ENCODE measurements at regions not wholly inside any gene's neighbourhood (a gene's known extent, or its start where the extent isn't known, plus 50 kb on each side); places are given as distances from the start of the nearest gene placed in this dataset.

DNA sequence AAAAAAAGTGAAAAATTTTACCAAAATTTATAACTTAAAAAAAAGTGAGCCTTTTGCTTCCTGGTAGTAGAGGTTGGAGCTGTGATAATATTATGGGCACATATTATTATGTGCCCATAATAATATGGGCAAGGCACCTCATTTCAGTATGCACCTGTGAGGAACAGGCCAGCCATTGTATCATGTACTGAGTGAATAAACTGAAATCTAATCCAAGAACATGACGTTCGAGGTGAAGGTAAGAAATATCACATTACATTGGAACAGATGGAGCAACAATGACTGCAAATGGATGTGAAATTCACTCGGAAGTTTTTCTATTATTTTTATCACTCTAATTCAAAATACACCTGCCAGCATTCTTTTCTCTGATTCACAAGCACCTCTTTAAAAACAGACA lies 216.0 kb downstream of the KLF6 start:
- Histone ChIP-seq H3K9ac (no peak overlapping the region), H2AFZ (ENCODE audit: low read depth) (no peak overlapping the region), H4K20me1 (ENCODE audit: insufficient read depth) (no peaks in the 10 kb centered on the region), H3K79me2 (ENCODE audit: insufficient read depth) (no peaks in the 10 kb centered on the region), H3K4me1 (ENCODE audit: control insufficient read depth in 1 of 2, insufficient read depth in 2 of 2, low read depth in 1 of 2, low read length in 1 of 2) (peaks cover 0 to 3% of the 10 kb centered on the region in 2 experiments; a peak in 1 of 4 replicates), H3K36me3 (replicated peaks in 1 of 2; ENCODE audit: control insufficient read depth in 1 of 2, insufficient read depth in 2 of 2, low read length in 1 of 2) (no peaks in the 10 kb centered on the region), H3K4me2 (no peak overlapping the region), H3K27me3 (ENCODE audit: insufficient read depth) (no peaks in the 10 kb centered on the region), H3K4me3 (ENCODE audit: low read depth in 2 of 2, low read length in 1 of 2) (no peak overlapping the region), H3K27ac (ENCODE audit: low read depth in 2 of 2, low read length in 1 of 2) (no peak overlapping the region), H3K9me3 (no peaks in the 10 kb centered on the region), H3K9me2 (no peaks in the 10 kb centered on the region), H3F3A (replicated peaks; ENCODE audit: insufficient read depth) (no peaks in the 10 kb centered on the region)
- TF ChIP-seq FOXM1 (IDR thresholded peaks at IDR 0.05; ENCODE audit: low read depth) (no peak), FOSL2 (IDR thresholded peaks at IDR 0.05; ENCODE audit: borderline replicate concordance, low read depth) (no peak), SIN3A (IDR thresholded peaks at IDR 0.05; ENCODE audit: borderline replicate concordance, low read depth, low read length) (no peak), RFX5 (IDR thresholded peaks at IDR 0.05; ENCODE audit: low read length) (no peak), NFIC (IDR thresholded peaks at IDR 0.05; ENCODE audit: borderline replicate concordance) (no peak), RCOR1 (IDR thresholded peaks at IDR 0.05; ENCODE audit: low read length) (no peak), MEF2A (IDR thresholded peaks at IDR 0.05; ENCODE audit: borderline replicate concordance, low read depth) (no peak), TEAD4 (IDR thresholded peaks at IDR 0.05; ENCODE audit: borderline replicate concordance, insufficient read depth) (no peak)
- TF ChIP-seq, protein P1, sequence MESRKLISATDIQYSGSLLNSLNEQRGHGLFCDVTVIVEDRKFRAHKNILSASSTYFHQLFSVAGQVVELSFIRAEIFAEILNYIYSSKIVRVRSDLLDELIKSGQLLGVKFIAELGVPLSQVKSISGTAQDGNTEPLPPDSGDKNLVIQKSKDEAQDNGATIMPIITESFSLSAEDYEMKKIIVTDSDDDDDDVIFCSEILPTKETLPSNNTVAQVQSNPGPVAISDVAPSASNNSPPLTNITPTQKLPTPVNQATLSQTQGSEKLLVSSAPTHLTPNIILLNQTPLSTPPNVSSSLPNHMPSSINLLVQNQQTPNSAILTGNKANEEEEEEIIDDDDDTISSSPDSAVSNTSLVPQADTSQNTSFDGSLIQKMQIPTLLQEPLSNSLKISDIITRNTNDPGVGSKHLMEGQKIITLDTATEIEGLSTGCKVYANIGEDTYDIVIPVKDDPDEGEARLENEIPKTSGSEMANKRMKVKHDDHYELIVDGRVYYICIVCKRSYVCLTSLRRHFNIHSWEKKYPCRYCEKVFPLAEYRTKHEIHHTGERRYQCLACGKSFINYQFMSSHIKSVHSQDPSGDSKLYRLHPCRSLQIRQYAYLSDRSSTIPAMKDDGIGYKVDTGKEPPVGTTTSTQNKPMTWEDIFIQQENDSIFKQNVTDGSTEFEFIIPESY (IDR thresholded peaks at IDR 0.05; ENCODE audit: borderline replicate concordance, low read depth): no peak
- ChIA-PET CTCF (no interaction called here), POLR2A (no interaction called here)
- WGBS (ENCODE audit: low lambda C conversion rate): 91% methylated on average over 3 of the region's 3 CpGs
- no peak for DNase-seq

DNA sequence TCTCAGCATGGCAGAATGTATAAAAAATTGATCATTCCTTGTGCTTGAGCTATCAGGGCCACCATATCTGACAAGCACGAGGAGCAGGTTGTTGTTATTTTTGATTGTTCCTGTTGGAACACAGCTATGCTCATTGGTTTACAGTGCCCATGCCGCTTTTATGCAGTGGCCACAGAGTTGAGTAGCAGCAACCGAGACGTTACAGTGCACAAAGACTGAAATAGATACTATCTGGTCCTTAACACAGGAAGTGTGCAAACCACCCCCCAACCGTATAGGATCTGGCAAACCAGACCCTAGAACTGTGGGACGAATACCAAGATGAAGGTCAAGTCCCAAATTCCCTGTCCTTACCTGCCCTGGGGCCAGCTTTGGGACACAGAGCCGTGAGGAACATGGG lies 216.6 kb downstream of the KLF6 start:
- H3K27ac ChIP-seq (ENCODE audit: low read depth in 2 of 2, low read length in 1 of 2): no peak overlapping the region
- no peak overlapping the region for H3K4me3 ChIP-seq (ENCODE audit: low read depth in 2 of 2, low read length in 1 of 2)
- no peaks in the 10 kb centered on the region for H3K36me3 ChIP-seq (replicated peaks in 1 of 2; ENCODE audit: control insufficient read depth in 1 of 2, insufficient read depth in 2 of 2, low read length in 1 of 2)
- H3K4me2 ChIP-seq: no peak overlapping the region
- H4K20me1 ChIP-seq (ENCODE audit: insufficient read depth): no peaks in the 10 kb centered on the region
- 93% methylated on average over 6 of the region's 7 CpGs for WGBS (ENCODE audit: low lambda C conversion rate)
- ChIA-PET CTCF (interaction anchor here (1.0 kb wide), 1 partner anchor 375 kb away, joined by 3 read pairs; no protein-coding TSS in a partner anchor), POLR2A (no interaction called here)
- no peaks in the 10 kb centered on the region for H3K9me2 ChIP-seq
- no peaks in the 10 kb centered on the region for H3K27me3 ChIP-seq (ENCODE audit: insufficient read depth)
- H3K9ac ChIP-seq: no peak overlapping the region
- H2AFZ ChIP-seq (ENCODE audit: low read depth): no peak overlapping the region
- no peaks in the 10 kb centered on the region for H3F3A ChIP-seq (replicated peaks; ENCODE audit: insufficient read depth)
- no peaks in the 10 kb centered on the region for H3K79me2 ChIP-seq (ENCODE audit: insufficient read depth)
- DNase-seq: no peak
- H3K9me3 ChIP-seq: no peaks in the 10 kb centered on the region
- H3K4me1 ChIP-seq (ENCODE audit: control insufficient read depth in 1 of 2, insufficient read depth in 2 of 2, low read depth in 1 of 2, low read length in 1 of 2): peaks cover 0 to 3% of the 10 kb centered on the region in 2 experiments; a peak in 1 of 4 replicates
- TF ChIP-seq TEAD4 (IDR thresholded peaks at IDR 0.05; ENCODE audit: borderline replicate concordance, insufficient read depth): no peak
- TF ChIP-seq, protein P1 (IDR thresholded peaks at IDR 0.05; ENCODE audit: borderline replicate concordance, low read depth): no peak
- no peak for TF ChIP-seq SMC3 (IDR thresholded peaks at IDR 0.05; ENCODE audit: low read depth, low read length)
- TF ChIP-seq NRF1 (IDR thresholded peaks at IDR 0.05; ENCODE audit: low read depth, low read length): no peak
- TF ChIP-seq NFIC (IDR thresholded peaks at IDR 0.05; ENCODE audit: borderline replicate concordance): no peak
- TF ChIP-seq TAF1 (IDR thresholded peaks at IDR 0.05; ENCODE audit: borderline replicate concordance, low read depth, low read length): no peak
- TF ChIP-seq, protein P2, sequence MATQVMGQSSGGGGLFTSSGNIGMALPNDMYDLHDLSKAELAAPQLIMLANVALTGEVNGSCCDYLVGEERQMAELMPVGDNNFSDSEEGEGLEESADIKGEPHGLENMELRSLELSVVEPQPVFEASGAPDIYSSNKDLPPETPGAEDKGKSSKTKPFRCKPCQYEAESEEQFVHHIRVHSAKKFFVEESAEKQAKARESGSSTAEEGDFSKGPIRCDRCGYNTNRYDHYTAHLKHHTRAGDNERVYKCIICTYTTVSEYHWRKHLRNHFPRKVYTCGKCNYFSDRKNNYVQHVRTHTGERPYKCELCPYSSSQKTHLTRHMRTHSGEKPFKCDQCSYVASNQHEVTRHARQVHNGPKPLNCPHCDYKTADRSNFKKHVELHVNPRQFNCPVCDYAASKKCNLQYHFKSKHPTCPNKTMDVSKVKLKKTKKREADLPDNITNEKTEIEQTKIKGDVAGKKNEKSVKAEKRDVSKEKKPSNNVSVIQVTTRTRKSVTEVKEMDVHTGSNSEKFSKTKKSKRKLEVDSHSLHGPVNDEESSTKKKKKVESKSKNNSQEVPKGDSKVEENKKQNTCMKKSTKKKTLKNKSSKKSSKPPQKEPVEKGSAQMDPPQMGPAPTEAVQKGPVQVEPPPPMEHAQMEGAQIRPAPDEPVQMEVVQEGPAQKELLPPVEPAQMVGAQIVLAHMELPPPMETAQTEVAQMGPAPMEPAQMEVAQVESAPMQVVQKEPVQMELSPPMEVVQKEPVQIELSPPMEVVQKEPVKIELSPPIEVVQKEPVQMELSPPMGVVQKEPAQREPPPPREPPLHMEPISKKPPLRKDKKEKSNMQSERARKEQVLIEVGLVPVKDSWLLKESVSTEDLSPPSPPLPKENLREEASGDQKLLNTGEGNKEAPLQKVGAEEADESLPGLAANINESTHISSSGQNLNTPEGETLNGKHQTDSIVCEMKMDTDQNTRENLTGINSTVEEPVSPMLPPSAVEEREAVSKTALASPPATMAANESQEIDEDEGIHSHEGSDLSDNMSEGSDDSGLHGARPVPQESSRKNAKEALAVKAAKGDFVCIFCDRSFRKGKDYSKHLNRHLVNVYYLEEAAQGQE (IDR thresholded peaks at IDR 0.05; ENCODE audit: low read depth, low read length): no peak
- no peak for TF ChIP-seq CHD2 (IDR thresholded peaks at IDR 0.05; ENCODE audit: low read length, partially characterized antibody)
- TF ChIP-seq, protein P3, sequence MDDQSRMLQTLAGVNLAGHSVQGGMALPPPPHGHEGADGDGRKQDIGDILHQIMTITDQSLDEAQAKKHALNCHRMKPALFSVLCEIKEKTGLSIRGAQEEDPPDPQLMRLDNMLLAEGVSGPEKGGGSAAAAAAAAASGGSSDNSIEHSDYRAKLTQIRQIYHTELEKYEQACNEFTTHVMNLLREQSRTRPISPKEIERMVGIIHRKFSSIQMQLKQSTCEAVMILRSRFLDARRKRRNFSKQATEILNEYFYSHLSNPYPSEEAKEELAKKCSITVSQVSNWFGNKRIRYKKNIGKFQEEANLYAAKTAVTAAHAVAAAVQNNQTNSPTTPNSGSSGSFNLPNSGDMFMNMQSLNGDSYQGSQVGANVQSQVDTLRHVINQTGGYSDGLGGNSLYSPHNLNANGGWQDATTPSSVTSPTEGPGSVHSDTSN (IDR thresholded peaks at IDR 0.05): no peak
- TF ChIP-seq, protein P4, sequence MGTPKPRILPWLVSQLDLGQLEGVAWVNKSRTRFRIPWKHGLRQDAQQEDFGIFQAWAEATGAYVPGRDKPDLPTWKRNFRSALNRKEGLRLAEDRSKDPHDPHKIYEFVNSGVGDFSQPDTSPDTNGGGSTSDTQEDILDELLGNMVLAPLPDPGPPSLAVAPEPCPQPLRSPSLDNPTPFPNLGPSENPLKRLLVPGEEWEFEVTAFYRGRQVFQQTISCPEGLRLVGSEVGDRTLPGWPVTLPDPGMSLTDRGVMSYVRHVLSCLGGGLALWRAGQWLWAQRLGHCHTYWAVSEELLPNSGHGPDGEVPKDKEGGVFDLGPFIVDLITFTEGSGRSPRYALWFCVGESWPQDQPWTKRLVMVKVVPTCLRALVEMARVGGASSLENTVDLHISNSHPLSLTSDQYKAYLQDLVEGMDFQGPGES (IDR thresholded peaks at IDR 0.05; ENCODE audit: low read depth, low read length): no peak
- no peak for TF ChIP-seq POLR2AphosphoS5 (IDR thresholded peaks at IDR 0.05; ENCODE audit: low read depth, low read length)
- TF ChIP-seq RFX5 (IDR thresholded peaks at IDR 0.05; ENCODE audit: low read length): no peak

All from SK-N-SH (cell line).